ENCODE measurements at regions not wholly inside any gene's neighbourhood (a gene's known extent, or its start where the extent isn't known, plus 50 kb on each side); places are given as distances from the start of the nearest gene placed in this dataset.

DNA sequence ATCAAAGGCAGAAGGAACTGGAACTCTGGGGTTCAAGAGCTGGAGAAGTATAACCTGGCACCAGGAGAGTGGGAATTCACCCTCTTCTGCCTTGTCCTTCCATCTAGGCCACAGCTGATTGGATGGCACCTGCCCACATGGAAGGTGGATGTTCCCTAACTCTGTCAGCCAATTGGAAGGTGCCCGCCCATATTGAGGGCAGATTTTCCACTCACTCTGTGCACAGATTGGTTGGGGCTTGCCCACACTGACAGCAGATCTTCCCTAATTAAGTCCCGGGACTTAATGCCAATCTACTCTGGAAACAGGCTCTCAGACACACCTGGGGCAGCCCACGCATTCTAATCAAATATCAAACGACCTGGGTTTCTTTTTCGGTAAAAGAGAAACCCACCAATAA, 1142.3 kb upstream of the CELF2 start (continued):
- TF ChIP-seq, protein P1, sequence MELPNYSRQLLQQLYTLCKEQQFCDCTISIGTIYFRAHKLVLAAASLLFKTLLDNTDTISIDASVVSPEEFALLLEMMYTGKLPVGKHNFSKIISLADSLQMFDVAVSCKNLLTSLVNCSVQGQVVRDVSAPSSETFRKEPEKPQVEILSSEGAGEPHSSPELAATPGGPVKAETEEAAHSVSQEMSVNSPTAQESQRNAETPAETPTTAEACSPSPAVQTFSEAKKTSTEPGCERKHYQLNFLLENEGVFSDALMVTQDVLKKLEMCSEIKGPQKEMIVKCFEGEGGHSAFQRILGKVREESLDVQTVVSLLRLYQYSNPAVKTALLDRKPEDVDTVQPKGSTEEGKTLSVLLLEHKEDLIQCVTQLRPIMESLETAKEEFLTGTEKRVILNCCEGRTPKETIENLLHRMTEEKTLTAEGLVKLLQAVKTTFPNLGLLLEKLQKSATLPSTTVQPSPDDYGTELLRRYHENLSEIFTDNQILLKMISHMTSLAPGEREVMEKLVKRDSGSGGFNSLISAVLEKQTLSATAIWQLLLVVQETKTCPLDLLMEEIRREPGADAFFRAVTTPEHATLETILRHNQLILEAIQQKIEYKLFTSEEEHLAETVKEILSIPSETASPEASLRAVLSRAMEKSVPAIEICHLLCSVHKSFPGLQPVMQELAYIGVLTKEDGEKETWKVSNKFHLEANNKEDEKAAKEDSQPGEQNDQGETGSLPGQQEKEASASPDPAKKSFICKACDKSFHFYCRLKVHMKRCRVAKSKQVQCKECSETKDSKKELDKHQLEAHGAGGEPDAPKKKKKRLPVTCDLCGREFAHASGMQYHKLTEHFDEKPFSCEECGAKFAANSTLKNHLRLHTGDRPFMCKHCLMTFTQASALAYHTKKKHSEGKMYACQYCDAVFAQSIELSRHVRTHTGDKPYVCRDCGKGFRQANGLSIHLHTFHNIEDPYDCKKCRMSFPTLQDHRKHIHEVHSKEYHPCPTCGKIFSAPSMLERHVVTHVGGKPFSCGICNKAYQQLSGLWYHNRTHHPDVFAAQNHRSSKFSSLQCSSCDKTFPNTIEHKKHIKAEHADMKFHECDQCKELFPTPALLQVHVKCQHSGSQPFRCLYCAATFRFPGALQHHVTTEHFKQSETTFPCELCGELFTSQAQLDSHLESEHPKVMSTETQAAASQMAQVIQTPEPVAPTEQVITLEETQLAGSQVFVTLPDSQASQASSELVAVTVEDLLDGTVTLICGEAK (IDR thresholded peaks at IDR 0.05; ENCODE audit: borderline replicate concordance) = no peak

DNA sequence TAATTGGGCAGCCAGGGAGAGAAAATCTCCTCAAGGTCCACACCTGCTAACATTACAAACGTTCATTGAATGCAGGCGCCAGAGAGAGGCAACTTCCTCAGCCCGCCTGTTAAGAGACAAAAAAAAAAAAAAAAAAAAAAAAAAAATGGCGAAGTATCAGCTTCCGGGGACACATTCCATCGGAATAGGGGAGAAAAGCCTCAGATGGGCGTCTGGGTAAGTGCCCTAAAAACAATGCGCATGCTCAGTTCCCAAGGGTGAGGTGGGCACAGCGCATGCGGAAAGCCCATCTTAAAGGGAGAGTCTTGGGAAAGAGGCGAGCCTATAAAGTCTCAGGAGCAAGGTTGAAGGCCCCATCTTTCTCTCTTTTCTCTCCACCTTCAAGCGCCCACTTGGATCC, 1139.7 kb upstream of the CELF2 start:
- ChIA-PET RAD21 (ENCODE audit: unreplicated experiment) (no interaction called here), POLR2A (interaction anchor here (0.6 kb wide), 1 partner anchor 9 kb away, joined by 5 read pairs; no protein-coding TSS in a partner anchor), CTCF (no interaction called here), SMC1A (ENCODE audit: uncharacterized antibody, unreplicated experiment) (no interaction called here)
- Histone ChIP-seq H4K20me1 (ENCODE audit: control insufficient read depth, insufficient read depth) (no peaks in the 10 kb centered on the region), H3K4me1 (ENCODE audit: control insufficient read depth, insufficient read depth, low read length) (no peaks in the 10 kb centered on the region), H3K9ac (ENCODE audit: control insufficient read depth, insufficient read depth, low read length) (no peak overlapping the region), H3K36me3 (ENCODE audit: control insufficient read depth in 2 of 2, insufficient read depth in 2 of 2, low read length in 1 of 2) (no peaks in the 10 kb centered on the region), H3K4me3 (no peak overlapping the region), H3K9me3 (replicated peaks; ENCODE audit: control insufficient read depth, insufficient read depth, low read length) (no peaks in the 10 kb centered on the region), H3K4me2 (ENCODE audit: control insufficient read depth, insufficient read depth) (no peak overlapping the region), H3K79me2 (ENCODE audit: control insufficient read depth, insufficient read depth, low read length) (no peaks in the 10 kb centered on the region), H2AFZ (ENCODE audit: control insufficient read depth, low read depth, low read length) (no peak overlapping the region), H3K27me3 (replicated peaks in 1 of 2; ENCODE audit: control insufficient read depth in 2 of 2, insufficient read depth in 2 of 2, low read length in 1 of 2) (no peaks in the 10 kb centered on the region), H3K27ac (ENCODE audit: control insufficient read depth, insufficient read depth) (no peak overlapping the region)
- no TSS peak for BruUV-seq (replicated peaks)
- DNase-seq (ENCODE audit: low read depth, low spot score) = no peak
- no peak for TF ChIP-seq TAF1 (IDR thresholded peaks at IDR 0.05; ENCODE audit: borderline replicate concordance, low read depth, low read length)
- TF ChIP-seq, protein P2, sequence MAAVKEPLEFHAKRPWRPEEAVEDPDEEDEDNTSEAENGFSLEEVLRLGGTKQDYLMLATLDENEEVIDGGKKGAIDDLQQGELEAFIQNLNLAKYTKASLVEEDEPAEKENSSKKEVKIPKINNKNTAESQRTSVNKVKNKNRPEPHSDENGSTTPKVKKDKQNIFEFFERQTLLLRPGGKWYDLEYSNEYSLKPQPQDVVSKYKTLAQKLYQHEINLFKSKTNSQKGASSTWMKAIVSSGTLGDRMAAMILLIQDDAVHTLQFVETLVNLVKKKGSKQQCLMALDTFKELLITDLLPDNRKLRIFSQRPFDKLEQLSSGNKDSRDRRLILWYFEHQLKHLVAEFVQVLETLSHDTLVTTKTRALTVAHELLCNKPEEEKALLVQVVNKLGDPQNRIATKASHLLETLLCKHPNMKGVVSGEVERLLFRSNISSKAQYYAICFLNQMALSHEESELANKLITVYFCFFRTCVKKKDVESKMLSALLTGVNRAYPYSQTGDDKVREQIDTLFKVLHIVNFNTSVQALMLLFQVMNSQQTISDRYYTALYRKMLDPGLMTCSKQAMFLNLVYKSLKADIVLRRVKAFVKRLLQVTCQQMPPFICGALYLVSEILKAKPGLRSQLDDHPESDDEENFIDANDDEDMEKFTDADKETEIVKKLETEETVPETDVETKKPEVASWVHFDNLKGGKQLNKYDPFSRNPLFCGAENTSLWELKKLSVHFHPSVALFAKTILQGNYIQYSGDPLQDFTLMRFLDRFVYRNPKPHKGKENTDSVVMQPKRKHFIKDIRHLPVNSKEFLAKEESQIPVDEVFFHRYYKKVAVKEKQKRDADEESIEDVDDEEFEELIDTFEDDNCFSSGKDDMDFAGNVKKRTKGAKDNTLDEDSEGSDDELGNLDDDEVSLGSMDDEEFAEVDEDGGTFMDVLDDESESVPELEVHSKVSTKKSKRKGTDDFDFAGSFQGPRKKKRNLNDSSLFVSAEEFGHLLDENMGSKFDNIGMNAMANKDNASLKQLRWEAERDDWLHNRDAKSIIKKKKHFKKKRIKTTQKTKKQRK (IDR thresholded peaks at IDR 0.05; ENCODE audit: low read depth, low read length) = no peak
- TF ChIP-seq PML (IDR thresholded peaks at IDR 0.05; ENCODE audit: low read length) = no peak
- no peak for TF ChIP-seq DPF2 (IDR thresholded peaks at IDR 0.05)
- no peak for TF ChIP-seq POLR2AphosphoS2 (IDR thresholded peaks at IDR 0.05; ENCODE audit: low read depth, low read length)
- TF ChIP-seq NR2C1 (IDR thresholded peaks at IDR 0.05) = no peak
- TF ChIP-seq TARDBP (IDR thresholded peaks at IDR 0.05; ENCODE audit: borderline replicate concordance) = no peak
- no peak for TF ChIP-seq NR2F1 (conservative IDR thresholded peaks at IDR 0.05)
- no peak for TF ChIP-seq SIX5 (IDR thresholded peaks at IDR 0.05; ENCODE audit: low read depth, low read length, severe bottlenecking)
- TF ChIP-seq, protein P3, sequence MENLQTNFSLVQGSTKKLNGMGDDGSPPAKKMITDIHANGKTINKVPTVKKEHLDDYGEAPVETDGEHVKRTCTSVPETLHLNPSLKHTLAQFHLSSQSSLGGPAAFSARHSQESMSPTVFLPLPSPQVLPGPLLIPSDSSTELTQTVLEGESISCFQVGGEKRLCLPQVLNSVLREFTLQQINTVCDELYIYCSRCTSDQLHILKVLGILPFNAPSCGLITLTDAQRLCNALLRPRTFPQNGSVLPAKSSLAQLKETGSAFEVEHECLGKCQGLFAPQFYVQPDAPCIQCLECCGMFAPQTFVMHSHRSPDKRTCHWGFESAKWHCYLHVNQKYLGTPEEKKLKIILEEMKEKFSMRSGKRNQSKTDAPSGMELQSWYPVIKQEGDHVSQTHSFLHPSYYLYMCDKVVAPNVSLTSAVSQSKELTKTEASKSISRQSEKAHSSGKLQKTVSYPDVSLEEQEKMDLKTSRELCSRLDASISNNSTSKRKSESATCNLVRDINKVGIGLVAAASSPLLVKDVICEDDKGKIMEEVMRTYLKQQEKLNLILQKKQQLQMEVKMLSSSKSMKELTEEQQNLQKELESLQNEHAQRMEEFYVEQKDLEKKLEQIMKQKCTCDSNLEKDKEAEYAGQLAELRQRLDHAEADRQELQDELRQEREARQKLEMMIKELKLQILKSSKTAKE (IDR thresholded peaks at IDR 0.05; ENCODE audit: low read depth, poor library complexity, severe bottlenecking) = no peak
- no peak for TF ChIP-seq NR2C2 (IDR thresholded peaks at IDR 0.05; ENCODE audit: borderline replicate concordance, control insufficient read depth, insufficient read length, low read depth)
- TF ChIP-seq IKZF2 (IDR thresholded peaks at IDR 0.05) = no peak
- TF ChIP-seq SIN3A (IDR thresholded peaks at IDR 0.05; ENCODE audit: low read depth, low read length) = no peak
- no peak for TF ChIP-seq HDGF (IDR thresholded peaks at IDR 0.05)
- no peak for TF ChIP-seq CBFB (IDR thresholded peaks at IDR 0.05; ENCODE audit: low read depth)
- intact Hi-C loops (cut with micrococcal nuclease; ENCODE audit: unreplicated experiment) = no loop called here
- 64% methylated on average over 12 of the region's 12 CpGs for WGBS (ENCODE audit: insufficient coverage, insufficient replicate concordance, low lambda C conversion rate, missing lambda C conversion rate)
- no peak for ATAC-seq
- no peak for FAIRE-seq
- in situ Hi-C loops (cut with MboI) = no loop called here
